ENCODE measurements at regions not wholly inside any gene's neighbourhood (a gene's known extent, or its start where the extent isn't known, plus 50 kb on each side); places are given as distances from the start of the nearest gene placed in this dataset.

DNA sequence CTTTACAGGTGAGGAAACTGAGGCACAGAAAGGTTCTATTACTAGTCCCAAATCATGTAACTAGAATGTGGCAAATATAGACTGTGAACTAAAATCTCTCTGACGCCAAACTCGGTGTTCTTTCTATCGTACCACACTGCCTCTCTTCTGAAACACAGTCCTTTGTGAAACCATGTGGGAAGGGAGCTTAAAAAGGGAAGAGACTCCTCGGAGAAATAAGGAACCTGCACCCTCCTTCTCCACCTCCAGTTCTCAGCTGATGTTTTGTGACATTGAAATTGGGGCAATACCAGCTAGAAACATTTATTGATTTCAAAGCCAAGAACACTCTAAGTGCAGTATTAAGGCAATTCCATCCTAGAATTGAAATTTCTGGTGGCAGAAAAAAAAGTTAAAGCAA is 76.4 kb upstream of the DRD2 start:
- TF ChIP-seq, protein P1, sequence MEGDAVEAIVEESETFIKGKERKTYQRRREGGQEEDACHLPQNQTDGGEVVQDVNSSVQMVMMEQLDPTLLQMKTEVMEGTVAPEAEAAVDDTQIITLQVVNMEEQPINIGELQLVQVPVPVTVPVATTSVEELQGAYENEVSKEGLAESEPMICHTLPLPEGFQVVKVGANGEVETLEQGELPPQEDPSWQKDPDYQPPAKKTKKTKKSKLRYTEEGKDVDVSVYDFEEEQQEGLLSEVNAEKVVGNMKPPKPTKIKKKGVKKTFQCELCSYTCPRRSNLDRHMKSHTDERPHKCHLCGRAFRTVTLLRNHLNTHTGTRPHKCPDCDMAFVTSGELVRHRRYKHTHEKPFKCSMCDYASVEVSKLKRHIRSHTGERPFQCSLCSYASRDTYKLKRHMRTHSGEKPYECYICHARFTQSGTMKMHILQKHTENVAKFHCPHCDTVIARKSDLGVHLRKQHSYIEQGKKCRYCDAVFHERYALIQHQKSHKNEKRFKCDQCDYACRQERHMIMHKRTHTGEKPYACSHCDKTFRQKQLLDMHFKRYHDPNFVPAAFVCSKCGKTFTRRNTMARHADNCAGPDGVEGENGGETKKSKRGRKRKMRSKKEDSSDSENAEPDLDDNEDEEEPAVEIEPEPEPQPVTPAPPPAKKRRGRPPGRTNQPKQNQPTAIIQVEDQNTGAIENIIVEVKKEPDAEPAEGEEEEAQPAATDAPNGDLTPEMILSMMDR (IDR thresholded peaks at IDR 0.05), result no peak
- no peak for TF ChIP-seq POLR2A (IDR thresholded peaks at IDR 0.05)
